Bronchial epithelial cell (primary cell): ENCODE measurements at regions not wholly inside any gene's neighbourhood (a gene's known extent, or its start where the extent isn't known, plus 50 kb on each side); places are given as distances from the start of the nearest gene placed in this dataset.

Source experiments
- DNase-seq: peaks from one replicate; pipeline ENCODE4 v3.0.0-alpha.2; 2010; ENCODE audit warnings: low read depth
- FAIRE-seq: peaks from 2 replicates; lab custom pipeline; 2011; peaks lifted over from hg19 to GRCh38; lab: Jason Lieb, UNC
- H3K27me3 ChIP-seq: 2 replicates; pipeline ENCODE4 v1.5.1; 2011; ENCODE audit warnings: low read length; ENCODE audit not compliant: control insufficient read depth, insufficient read depth
- H3K36me3 ChIP-seq: 2 replicates; pipeline ENCODE4 v1.5.1; 2011; ENCODE audit warnings: low read length; ENCODE audit not compliant: control insufficient read depth, insufficient read depth
- H3K4me3 ChIP-seq: 2 replicates; pipeline ENCODE4 v1.5.1; 2011; ENCODE audit warnings: mild to moderate bottlenecking, low read depth, low read length, control low read depth
- CTCF ChIP-seq: IDR thresholded peaks from 2 replicates; pipeline ENCODE4 v1.5.1; 2011; ENCODE audit warnings: mild to moderate bottlenecking, moderate library complexity, low read length, control low read depth, inconsistent platforms; ENCODE audit not compliant: insufficient read depth, severe bottlenecking

GRCh38 chr11:15560689-15561467 lies 446.2 kb downstream of the INSC start:
- H3K4me3 ChIP-seq, result no peak overlapping the region
- TF ChIP-seq CTCF, result no peak
- no peak for FAIRE-seq
- H3K27me3 ChIP-seq, result no peaks in the 10 kb centered on the region
- DNase-seq, result no peak
- H3K36me3 ChIP-seq, result no peaks in the 10 kb centered on the region

GRCh38 chr11:15562230-15562629 lies 447.5 kb downstream of the INSC start:
- no peak overlapping the region for H3K4me3 ChIP-seq

GRCh38 chr11:15563054-15563453 lies 448.3 kb downstream of the INSC start:
- TF ChIP-seq CTCF, result no peak
- Histone ChIP-seq H3K36me3 (no peaks in the 10 kb centered on the region), H3K4me3 (no peak overlapping the region), H3K27me3 (no peaks in the 10 kb centered on the region)
- FAIRE-seq (no peak), DNase-seq (no peak)

More at GRCh38 chr11:15562230-15562629, 447.5 kb downstream of the INSC start:
- DNase-seq (no peak), FAIRE-seq (no peak)
- no peaks in the 10 kb centered on the region for H3K27me3 ChIP-seq
- no peak for TF ChIP-seq CTCF
- H3K36me3 ChIP-seq, result no peaks in the 10 kb centered on the region

- H3K4me3 ChIP-seq, result no peak overlapping the region
- H3K36me3 ChIP-seq, result no peaks in the 10 kb centered on the region
- no peak for TF ChIP-seq CTCF
- DNase-seq (no peak), FAIRE-seq (no peak)
- no peaks in the 10 kb centered on the region for H3K27me3 ChIP-seq
Measured at GRCh38 chr11:15565880-15566279, 451.2 kb downstream of the INSC start.

- H3K4me3 ChIP-seq, result no peak overlapping the region
- TF ChIP-seq CTCF, result no peak
- FAIRE-seq, result peak; percentile 18
- H3K36me3 ChIP-seq, result no peaks in the 10 kb centered on the region
- H3K27me3 ChIP-seq, result no peaks in the 10 kb centered on the region
- no peak for DNase-seq
Measured at GRCh38 chr11:15568440-15568839, 453.7 kb downstream of the INSC start.
